ENCODE measurements at regions not wholly inside any gene's neighbourhood (a gene's known extent, or its start where the extent isn't known, plus 50 kb on each side); places are given as distances from the start of the nearest gene placed in this dataset.

GRCh38 chrX:40247382-40247781 is 149.6 kb upstream of the BCOR start:
- no peak overlapping the region for H3K4me3 ChIP-seq (ENCODE audit: low read depth, low read length)
- no peak for DNase-seq (ENCODE audit: low read depth)
- H3K36me3 ChIP-seq (ENCODE audit: control insufficient read depth, insufficient read depth, low read length): no peaks in the 10 kb centered on the region
- ChIA-PET CTCF (no interaction called here), POLR2A (no interaction called here)
- H3K27me3 ChIP-seq (ENCODE audit: control insufficient read depth, insufficient read depth, low read length): no peaks in the 10 kb centered on the region
- no peak for TF ChIP-seq CTCF (IDR thresholded peaks at IDR 0.05; ENCODE audit: insufficient read depth, low read depth, low read length)

DNA sequence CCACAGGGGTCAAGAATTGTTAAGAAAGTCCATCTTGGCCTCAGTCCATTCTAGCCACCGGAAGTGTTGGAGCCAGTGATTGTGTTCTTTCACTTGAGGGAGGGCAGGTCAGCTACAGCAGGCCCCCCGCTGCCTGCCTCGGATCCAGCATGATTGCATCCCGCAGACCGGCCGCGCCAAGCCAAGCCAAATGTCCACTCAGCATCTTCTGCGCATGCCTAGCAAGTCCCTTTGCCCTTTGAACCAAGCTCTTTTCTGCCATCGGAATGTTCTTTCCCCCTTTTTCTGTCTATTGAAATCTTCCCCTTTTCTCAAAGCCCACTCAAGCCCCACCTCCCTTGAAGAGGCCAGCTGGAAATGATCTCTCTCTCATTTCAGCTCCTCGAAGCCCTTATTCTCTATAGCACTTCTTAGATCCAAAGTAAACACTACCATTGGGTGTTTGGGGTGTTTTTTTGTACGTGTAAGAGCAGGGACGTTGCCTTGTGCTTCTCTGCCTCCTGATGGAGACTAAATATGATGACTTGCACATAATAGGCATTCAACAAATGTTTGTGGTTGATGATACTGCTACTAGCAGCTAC is 147.8 kb upstream of the BCOR start:
- CTCF ChIA-PET: interaction anchor here (1.1 kb wide), 1 partner anchor 312 kb away, joined by 3 read pairs; no protein-coding TSS in a partner anchor
- POLR2A ChIA-PET: no interaction called here

DNA sequence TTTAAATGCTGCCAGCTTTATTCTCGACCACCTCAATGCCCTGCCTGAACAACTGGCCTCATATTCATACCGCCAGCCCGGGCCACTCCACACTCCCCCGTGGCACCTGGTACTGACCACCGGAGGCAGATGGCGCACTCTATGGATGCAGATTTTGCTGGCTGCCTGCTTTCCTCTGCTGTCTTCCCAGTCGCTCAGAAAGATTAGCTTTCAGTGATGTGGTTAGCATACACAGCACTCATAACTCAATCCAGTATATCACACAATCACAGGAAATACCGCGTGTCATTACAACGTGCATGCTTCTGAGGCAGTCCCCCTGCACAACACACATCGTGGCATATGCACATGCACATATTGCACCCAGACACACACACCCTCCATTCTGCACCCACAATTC is 147.2 kb upstream of the BCOR start:
- DNase-seq (ENCODE audit: low read depth): no peak
- ChIA-PET POLR2A (no interaction called here), CTCF (interaction anchor here (1.1 kb wide), 1 partner anchor 311 kb away, joined by 3 read pairs; no protein-coding TSS in a partner anchor)
- Histone ChIP-seq H3K4me3 (ENCODE audit: low read depth, low read length) (no peak overlapping the region), H3K27me3 (ENCODE audit: control insufficient read depth, insufficient read depth, low read length) (no peaks in the 10 kb centered on the region), H3K36me3 (ENCODE audit: control insufficient read depth, insufficient read depth, low read length) (no peaks in the 10 kb centered on the region)
- TF ChIP-seq CTCF (IDR thresholded peaks at IDR 0.05; ENCODE audit: insufficient read depth, low read depth, low read length): no peak

More for the DNA sequence above, 147.8 kb upstream of the BCOR start:
- no peak for DNase-seq (ENCODE audit: low read depth)
- Histone ChIP-seq H3K4me3 (ENCODE audit: low read depth, low read length) (no peak overlapping the region), H3K36me3 (ENCODE audit: control insufficient read depth, insufficient read depth, low read length) (no peaks in the 10 kb centered on the region), H3K27me3 (ENCODE audit: control insufficient read depth, insufficient read depth, low read length) (no peaks in the 10 kb centered on the region)
- TF ChIP-seq CTCF (IDR thresholded peaks at IDR 0.05; ENCODE audit: insufficient read depth, low read depth, low read length): no peak

GRCh38 chrX:40243755-40244515 is 146.2 kb upstream of the BCOR start:
- POLR2A ChIA-PET: no interaction called here
- Histone ChIP-seq H3K27me3 (ENCODE audit: control insufficient read depth, insufficient read depth, low read length) (no peaks in the 10 kb centered on the region), H3K36me3 (ENCODE audit: control insufficient read depth, insufficient read depth, low read length) (no peaks in the 10 kb centered on the region), H3K4me3 (ENCODE audit: low read depth, low read length) (no peak overlapping the region)
- no peak for TF ChIP-seq CTCF (IDR thresholded peaks at IDR 0.05; ENCODE audit: insufficient read depth, low read depth, low read length)
- CTCF ChIA-PET: no interaction called here
- DNase-seq (ENCODE audit: low read depth): no peak

DNA sequence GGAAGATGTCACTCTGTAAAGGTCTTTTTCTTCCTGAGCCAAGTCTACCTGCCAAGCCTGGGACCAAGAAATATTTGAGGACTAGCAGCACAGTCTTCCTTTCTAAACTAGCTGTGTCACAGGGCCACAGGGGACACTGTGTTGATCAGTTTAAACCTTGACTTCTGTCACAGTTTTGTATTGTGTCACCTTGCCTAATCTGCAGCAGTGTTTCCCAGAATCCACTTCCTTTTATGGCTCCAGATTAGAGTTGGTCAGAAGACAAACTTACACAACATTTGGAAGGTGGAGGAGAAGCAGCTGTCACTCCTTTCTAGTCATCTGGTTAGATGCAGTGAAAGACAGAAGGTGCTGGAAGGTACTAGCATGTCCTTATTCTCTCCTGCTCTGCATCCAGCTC is 143.1 kb upstream of the BCOR start:
- no peak for TF ChIP-seq CTCF (IDR thresholded peaks at IDR 0.05; ENCODE audit: insufficient read depth, low read depth, low read length)
- CTCF ChIA-PET: no interaction called here
- Histone ChIP-seq H3K36me3 (ENCODE audit: control insufficient read depth, insufficient read depth, low read length) (no peaks in the 10 kb centered on the region), H3K4me3 (ENCODE audit: low read depth, low read length) (no peak overlapping the region), H3K27me3 (ENCODE audit: control insufficient read depth, insufficient read depth, low read length) (no peaks in the 10 kb centered on the region)
- no peak for DNase-seq (ENCODE audit: low read depth)
- POLR2A ChIA-PET: no interaction called here

Measured in BJ (cell line).